ENCODE measurements at regions not wholly inside any gene's neighbourhood (a gene's known extent, or its start where the extent isn't known, plus 50 kb on each side); places are given as distances from the start of the nearest gene placed in this dataset.
"Not testable (repeated sequence)": the region's sequence is repeated elsewhere in the genome, so short reads cannot be mapped to it uniquely, and the experiment has no call there.

GRCh38 chr14:106021832-106022231 is 495.4 kb downstream of the TMEM121 start:
- no peak overlapping the region for H3K27ac Mint-ChIP-seq
- no peak overlapping the region for H3K4me3 ChIP-seq (ENCODE audit: control extremely low read depth in 1 of 5, extremely low read depth in 1 of 5, insufficient read depth in 1 of 5, low read depth in 2 of 5, low read length in 4 of 5)
- no peaks in the 10 kb centered on the region for H3K36me3 ChIP-seq (replicated peaks in 1 of 2; ENCODE audit: control extremely low read depth in 1 of 2, control insufficient read depth in 1 of 2, extremely low read depth in 1 of 2, insufficient read depth in 2 of 2, low read length in 1 of 2)
- H3K27me3 Mint-ChIP-seq = no peaks in the 10 kb centered on the region
- H3K27me3 ChIP-seq (replicated peaks in 1 of 4; ENCODE audit: control extremely low read depth in 1 of 4, control insufficient read depth in 3 of 4, insufficient read depth in 4 of 4, low read length in 3 of 4) = no peaks in the 10 kb centered on the region
- H3K9me3 Mint-ChIP-seq (ENCODE audit: insufficient read depth) = no peaks in the 10 kb centered on the region
- H3K4me1 Mint-ChIP-seq = no peaks in the 10 kb centered on the region
- H4K20me1 ChIP-seq (ENCODE audit: control insufficient read depth, insufficient read depth, low read length, poor library complexity, severe bottlenecking) = no peaks in the 10 kb centered on the region
- H2AFZ ChIP-seq (ENCODE audit: insufficient read depth, low read depth, low read length, poor library complexity, severe bottlenecking) = no peak overlapping the region
- ATAC-seq (ENCODE audit: low read depth) (no peak), DNase-seq (no peak)
- TF ChIP-seq EZH2 (IDR thresholded peaks at IDR 0.05; ENCODE audit: borderline replicate concordance, insufficient read depth, low read depth, low read length, poor library complexity, severe bottlenecking) = no peak
- no peak for TF ChIP-seq CTCF (IDR thresholded peaks at IDR 0.05)
- no peak overlapping the region for H3K4me3 Mint-ChIP-seq
- intact Hi-C loops (cut with micrococcal nuclease) = no loop called here
- ChIA-PET CTCF (no interaction called here), POLR2A (no interaction called here)
- 80% methylated on average over 1 of the region's 3 CpGs for whole genome bisulfite sequencing (ENCODE audit: insufficient coverage)
- no peaks in the 10 kb centered on the region for H3K9me3 ChIP-seq (ENCODE audit: control extremely low read depth in 1 of 3, control insufficient read depth in 2 of 3, insufficient read depth in 1 of 3, low read length in 2 of 3)
- no peak overlapping the region for H3K27ac ChIP-seq (ENCODE audit: low read length in 2 of 2)
- H3K79me2 ChIP-seq (ENCODE audit: control insufficient read depth, insufficient read depth, low read length) = no peaks in the 10 kb centered on the region
- H3K4me2 ChIP-seq (replicated peaks; ENCODE audit: low read depth, low read length, poor library complexity, severe bottlenecking) = no peak overlapping the region
- H3K4me1 ChIP-seq (ENCODE audit: control insufficient read depth in 2 of 2, insufficient read depth in 2 of 2, low read length in 2 of 2) = no peaks in the 10 kb centered on the region
- H3K9ac ChIP-seq (ENCODE audit: low read length) = no peak overlapping the region

GRCh38 chr14:106022648-106023047 is 496.3 kb downstream of the TMEM121 start:
- H3K9me3 ChIP-seq (ENCODE audit: control extremely low read depth in 1 of 3, control insufficient read depth in 2 of 3, insufficient read depth in 1 of 3, low read length in 2 of 3); H3K27me3 ChIP-seq (replicated peaks in 1 of 4; ENCODE audit: control extremely low read depth in 1 of 4, control insufficient read depth in 3 of 4, insufficient read depth in 4 of 4, low read length in 3 of 4); H3K27ac Mint-ChIP-seq; H4K20me1 ChIP-seq (ENCODE audit: control insufficient read depth, insufficient read depth, low read length, poor library complexity, severe bottlenecking); H3K9me3 Mint-ChIP-seq (ENCODE audit: insufficient read depth); H3K4me1 ChIP-seq (ENCODE audit: control insufficient read depth in 2 of 2, insufficient read depth in 2 of 2, low read length in 2 of 2); H3K27ac ChIP-seq (ENCODE audit: low read length in 2 of 2); H3K4me3 Mint-ChIP-seq; H3K4me2 ChIP-seq (replicated peaks; ENCODE audit: low read depth, low read length, poor library complexity, severe bottlenecking); DNase-seq; H3K36me3 ChIP-seq (replicated peaks in 1 of 2; ENCODE audit: control extremely low read depth in 1 of 2, control insufficient read depth in 1 of 2, extremely low read depth in 1 of 2, insufficient read depth in 2 of 2, low read length in 1 of 2); intact Hi-C loops (cut with micrococcal nuclease); POLR2A ChIA-PET; CTCF ChIA-PET; H3K4me1 Mint-ChIP-seq; H3K9ac ChIP-seq (ENCODE audit: low read length); H3K79me2 ChIP-seq (ENCODE audit: control insufficient read depth, insufficient read depth, low read length); ATAC-seq (ENCODE audit: low read depth); H2AFZ ChIP-seq (ENCODE audit: insufficient read depth, low read depth, low read length, poor library complexity, severe bottlenecking); H3K4me3 ChIP-seq (ENCODE audit: control extremely low read depth in 1 of 5, extremely low read depth in 1 of 5, insufficient read depth in 1 of 5, low read depth in 2 of 5, low read length in 4 of 5); H3K27me3 Mint-ChIP-seq: not testable (repeated sequence)
- no CpG with 5 or more reads among the region's 5 CpGs for WGBS (ENCODE audit: insufficient coverage)
